C4-2B (cell line): ENCODE measurements at regions not wholly inside any gene's neighbourhood (a gene's known extent, or its start where the extent isn't known, plus 50 kb on each side); places are given as distances from the start of the nearest gene placed in this dataset.

Experiments used
- CTCF ChIP-seq: fragments of 450-650 bp; conservative IDR thresholded peaks from 2 replicates; pipeline ENCODE4 v1.5.1; 2017; ENCODE audit warnings: mild to moderate bottlenecking
- ZFX ChIP-seq: fragments of 450-650 bp; IDR thresholded peaks from 2 replicates; pipeline ENCODE4 v1.6.1; 2017

GRCh38 chr6:105644691-105645090, 241.8 kb upstream of the PREP start:
- TF ChIP-seq CTCF (no peak), ZFX (no peak)
